ENCODE measurements at regions not wholly inside any gene's neighbourhood (a gene's known extent, or its start where the extent isn't known, plus 50 kb on each side); places are given as distances from the start of the nearest gene placed in this dataset.
"Not testable (repeated sequence)": the region's sequence is repeated elsewhere in the genome, so short reads cannot be mapped to it uniquely, and the experiment has no call there.

DNA sequence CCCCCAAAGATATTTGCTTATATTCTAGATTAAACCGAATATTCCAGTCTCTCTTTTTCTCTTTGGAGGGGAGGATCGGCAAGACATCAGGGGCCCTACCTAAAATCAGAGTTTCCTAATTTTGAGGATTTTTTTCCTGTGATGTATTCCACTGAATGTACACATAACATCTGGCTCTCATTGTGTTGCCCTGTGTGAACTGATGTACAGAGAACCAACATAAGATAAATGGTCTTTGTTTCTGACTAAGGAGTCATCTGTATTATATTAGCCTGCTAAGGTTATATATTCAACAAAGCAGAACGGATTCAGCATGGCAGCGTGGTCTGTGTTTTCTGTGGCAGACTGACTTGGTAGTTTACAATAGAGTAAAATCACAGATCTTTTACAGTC, 114.8 kb upstream of the NCAM2 start:
- no peaks in the 10 kb centered on the region for H3K4me1 ChIP-seq
- no peaks in the 10 kb centered on the region for H3K27me3 ChIP-seq
- H3K27ac ChIP-seq = no peak overlapping the region
- H3K36me3 ChIP-seq = no peaks in the 10 kb centered on the region
- ATAC-seq (no peak), DNase-seq (no peak)
- TF ChIP-seq, protein P1, sequence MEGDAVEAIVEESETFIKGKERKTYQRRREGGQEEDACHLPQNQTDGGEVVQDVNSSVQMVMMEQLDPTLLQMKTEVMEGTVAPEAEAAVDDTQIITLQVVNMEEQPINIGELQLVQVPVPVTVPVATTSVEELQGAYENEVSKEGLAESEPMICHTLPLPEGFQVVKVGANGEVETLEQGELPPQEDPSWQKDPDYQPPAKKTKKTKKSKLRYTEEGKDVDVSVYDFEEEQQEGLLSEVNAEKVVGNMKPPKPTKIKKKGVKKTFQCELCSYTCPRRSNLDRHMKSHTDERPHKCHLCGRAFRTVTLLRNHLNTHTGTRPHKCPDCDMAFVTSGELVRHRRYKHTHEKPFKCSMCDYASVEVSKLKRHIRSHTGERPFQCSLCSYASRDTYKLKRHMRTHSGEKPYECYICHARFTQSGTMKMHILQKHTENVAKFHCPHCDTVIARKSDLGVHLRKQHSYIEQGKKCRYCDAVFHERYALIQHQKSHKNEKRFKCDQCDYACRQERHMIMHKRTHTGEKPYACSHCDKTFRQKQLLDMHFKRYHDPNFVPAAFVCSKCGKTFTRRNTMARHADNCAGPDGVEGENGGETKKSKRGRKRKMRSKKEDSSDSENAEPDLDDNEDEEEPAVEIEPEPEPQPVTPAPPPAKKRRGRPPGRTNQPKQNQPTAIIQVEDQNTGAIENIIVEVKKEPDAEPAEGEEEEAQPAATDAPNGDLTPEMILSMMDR (IDR thresholded peaks at IDR 0.05) = no peak
- intact Hi-C loops (cut with DNase I) = no loop called here
- H3K4me3 ChIP-seq = no peak overlapping the region
- no peaks in the 10 kb centered on the region for H3K9me3 ChIP-seq

DNA sequence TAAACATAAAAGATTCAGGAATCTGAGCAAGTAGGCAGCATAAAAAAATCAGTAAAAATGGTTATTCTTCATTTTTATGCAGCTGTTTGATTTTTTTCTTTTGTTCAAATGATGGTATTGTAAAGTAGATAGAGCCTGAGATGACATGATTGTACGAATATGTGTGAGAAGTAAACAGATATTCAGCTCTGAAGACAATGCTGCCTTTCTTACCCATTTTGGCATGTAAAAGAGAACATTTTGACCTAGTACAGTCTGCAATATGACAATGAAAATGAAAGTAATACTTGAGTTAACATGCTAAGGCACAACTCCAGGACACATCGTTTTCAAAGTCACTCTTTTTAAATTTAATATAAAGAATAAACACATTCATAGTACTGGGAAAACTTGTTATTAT, 95.7 kb upstream of the NCAM2 start:
- Histone ChIP-seq H3K36me3 (no peaks in the 10 kb centered on the region), H3K27me3 (no peaks in the 10 kb centered on the region), H3K27ac (no peak overlapping the region), H3K4me1 (no peaks in the 10 kb centered on the region), H3K4me3 (no peak overlapping the region), H3K9me3 (no peaks in the 10 kb centered on the region)
- ATAC-seq (no peak), DNase-seq (no peak)
- intact Hi-C loops (cut with DNase I) = no loop called here
- TF ChIP-seq, protein P1 (IDR thresholded peaks at IDR 0.05) = no peak

DNA sequence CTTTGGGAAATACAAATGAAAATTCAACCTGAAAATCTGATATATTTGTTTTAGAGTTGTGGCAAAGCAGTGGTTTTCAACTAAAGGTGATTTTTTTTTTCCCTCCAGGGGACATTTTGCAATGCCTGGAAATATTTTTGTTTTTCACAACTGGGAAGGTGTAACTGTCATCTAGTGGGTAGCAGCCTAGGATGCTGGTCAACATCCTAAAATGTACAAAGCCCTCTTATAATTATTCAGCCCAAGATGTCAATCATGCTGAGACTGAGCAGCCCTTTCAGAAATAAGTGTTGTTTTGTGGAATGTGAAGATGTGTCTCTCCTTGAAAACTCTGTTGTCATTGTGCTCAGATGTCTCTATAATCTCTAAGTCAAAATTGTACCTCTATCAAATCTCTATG, 95.2 kb upstream of the NCAM2 start:
- H3K27me3 ChIP-seq = no peaks in the 10 kb centered on the region
- H3K27ac ChIP-seq = no peak overlapping the region
- H3K36me3 ChIP-seq = no peaks in the 10 kb centered on the region
- H3K9me3 ChIP-seq = no peaks in the 10 kb centered on the region
- intact Hi-C loops (cut with DNase I) = no loop called here
- no peak for DNase-seq
- H3K4me3 ChIP-seq = no peak overlapping the region
- ATAC-seq = no peak
- TF ChIP-seq, protein P1 (IDR thresholded peaks at IDR 0.05) = no peak
- H3K4me1 ChIP-seq = no peaks in the 10 kb centered on the region

DNA sequence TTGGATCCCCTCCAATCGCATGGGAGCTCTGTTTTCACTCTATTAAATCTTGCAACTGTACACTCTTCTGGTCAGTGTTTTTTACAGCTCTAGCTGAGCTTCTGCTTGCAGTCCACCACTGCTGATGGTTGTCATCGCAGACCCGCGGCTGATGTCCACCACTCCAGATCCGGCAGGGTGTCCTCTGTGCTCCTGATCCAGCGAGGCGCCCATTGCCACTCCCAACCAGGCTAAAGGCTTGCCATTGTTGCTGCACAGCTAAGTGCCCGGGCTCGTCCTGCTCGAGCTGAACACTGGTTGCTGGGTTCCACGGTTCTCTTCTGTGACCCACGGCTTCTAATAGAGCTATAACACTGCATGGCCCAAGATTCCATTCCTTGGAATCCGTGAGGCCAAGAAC, 70.7 kb upstream of the NCAM2 start:
- H3K4me3 ChIP-seq; H3K27ac ChIP-seq; ATAC-seq; H3K4me1 ChIP-seq; H3K27me3 ChIP-seq; intact Hi-C loops (cut with DNase I); H3K9me3 ChIP-seq; DNase-seq; H3K36me3 ChIP-seq: not testable (repeated sequence)

DNA sequence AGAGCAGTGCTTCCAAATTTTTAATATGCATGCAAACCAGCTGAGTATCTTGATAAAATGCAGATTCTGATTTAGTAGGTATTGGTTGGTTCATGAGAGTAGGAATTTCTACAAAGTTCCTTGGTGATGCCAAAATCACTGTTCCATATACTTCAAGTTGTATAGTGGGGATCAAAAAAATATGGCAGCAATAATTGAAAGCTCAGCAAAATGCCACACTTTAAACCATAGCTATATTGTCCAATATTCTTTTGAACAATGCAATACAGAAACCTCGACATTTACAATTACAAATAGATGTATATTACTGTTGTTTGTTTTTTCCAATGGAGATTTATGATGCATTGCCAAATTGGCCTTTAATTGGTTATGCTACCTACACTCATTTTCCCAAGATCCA, 55.7 kb upstream of the NCAM2 start:
- ATAC-seq = no peak
- intact Hi-C loops (cut with DNase I) = no loop called here
- Histone ChIP-seq H3K4me1 (no peaks in the 10 kb centered on the region), H3K27me3 (no peaks in the 10 kb centered on the region), H3K36me3 (no peaks in the 10 kb centered on the region), H3K4me3 (no peak overlapping the region), H3K9me3 (no peaks in the 10 kb centered on the region), H3K27ac (no peak overlapping the region)
- TF ChIP-seq, protein P1 (IDR thresholded peaks at IDR 0.05) = no peak
- no peak for DNase-seq

DNA sequence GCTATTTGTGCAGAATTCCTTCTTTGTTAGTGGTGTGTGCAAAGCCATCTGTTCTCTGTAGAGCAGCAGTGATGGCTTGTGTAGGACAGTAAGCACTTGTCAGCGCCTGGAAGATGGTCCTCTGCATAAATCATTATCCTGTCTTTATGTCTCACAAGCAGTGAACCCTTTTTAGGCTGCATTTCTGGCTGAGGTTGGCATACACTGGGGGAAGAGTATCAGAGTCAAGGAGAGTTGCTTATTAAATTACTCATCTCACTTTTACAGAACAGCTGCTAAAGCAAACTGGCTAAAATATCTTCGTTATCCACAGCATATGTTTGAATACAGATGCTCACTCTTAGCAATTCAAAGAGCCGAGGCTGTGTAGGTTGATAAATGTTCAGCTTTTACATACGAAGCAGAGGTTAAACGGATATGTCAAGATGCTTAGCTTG, 54.6 kb upstream of the NCAM2 start:
- H3K4me1 ChIP-seq = no peaks in the 10 kb centered on the region
- no peaks in the 10 kb centered on the region for H3K36me3 ChIP-seq
- no peak for ATAC-seq
- no peak overlapping the region for H3K4me3 ChIP-seq
- H3K9me3 ChIP-seq = no peaks in the 10 kb centered on the region
- TF ChIP-seq, protein P1 (IDR thresholded peaks at IDR 0.05) = no peak
- intact Hi-C loops (cut with DNase I) = no loop called here
- H3K27ac ChIP-seq = no peak overlapping the region
- no peaks in the 10 kb centered on the region for H3K27me3 ChIP-seq
- DNase-seq = no peak
